HUES6 (cell line): ENCODE measurements at regions not wholly inside any gene's neighbourhood (a gene's known extent, or its start where the extent isn't known, plus 50 kb on each side); places are given as distances from the start of the nearest gene placed in this dataset.

ENCODE experiments used
- H3K27ac ChIP-seq: 2 replicates; pipeline ENCODE4 v1.7.0; 2013; ENCODE audit warnings: low read depth, mild to moderate bottlenecking, low read length, inconsistent platforms
- H3K27me3 ChIP-seq: 2 replicates; pipeline ENCODE4 v1.6.1; 2013; ENCODE audit warnings: low read length; ENCODE audit not compliant: control insufficient read depth, insufficient read depth
- H3K36me3 ChIP-seq: 2 replicates; pipeline ENCODE4 v1.6.1; 2013; ENCODE audit warnings: low read length; ENCODE audit not compliant: control insufficient read depth, insufficient read depth
- H3K4me1 ChIP-seq: 2 replicates; pipeline ENCODE4 v1.6.1; 2013; ENCODE audit warnings: low read length; ENCODE audit not compliant: control insufficient read depth, insufficient read depth
- H3K4me3 ChIP-seq: 2 replicates; pipeline ENCODE4 v1.5.1; 2013; ENCODE audit warnings: low read depth, low read length
- H3K9ac ChIP-seq: one replicate; pipeline ENCODE4 v1.6.1; 2013; ENCODE audit warnings: mild to moderate bottlenecking, low read length
- H3K9me3 ChIP-seq: 2 replicates; pipeline ENCODE4 v1.6.1; 2013; ENCODE audit warnings: low read depth, low read length; ENCODE audit not compliant: control insufficient read depth, insufficient read depth

- no peaks in the 10 kb centered on the region for H3K27me3 ChIP-seq
- H3K9ac ChIP-seq, result no peak overlapping the region
- H3K9me3 ChIP-seq, result no peaks in the 10 kb centered on the region
- H3K36me3 ChIP-seq, result no peaks in the 10 kb centered on the region
- no peaks in the 10 kb centered on the region for H3K4me1 ChIP-seq
- no peak overlapping the region for H3K27ac ChIP-seq
- no peak overlapping the region for H3K4me3 ChIP-seq
These were observed 409.9 kb upstream of the MARCKS start for GRCh38 chr6:113447088-113447831.

- Histone ChIP-seq H3K4me3 (no peak overlapping the region), H3K27me3 (no peaks in the 10 kb centered on the region), H3K9ac (no peak overlapping the region), H3K9me3 (no peaks in the 10 kb centered on the region), H3K27ac (no peak overlapping the region), H3K36me3 (no peaks in the 10 kb centered on the region), H3K4me1 (no peaks in the 10 kb centered on the region)
These were observed 408.1 kb upstream of the MARCKS start for GRCh38 chr6:113449051-113449450.

- H3K36me3 ChIP-seq, result no peaks in the 10 kb centered on the region
- H3K27ac ChIP-seq, result no peak overlapping the region
These were observed 407.1 kb upstream of the MARCKS start for GRCh38 chr6:113450061-113450465.

GRCh38 chr6:113451049-113451448 is 406.1 kb upstream of the MARCKS start:
- no peak overlapping the region for H3K9ac ChIP-seq
- no peaks in the 10 kb centered on the region for H3K27me3 ChIP-seq
- H3K4me3 ChIP-seq, result no peak overlapping the region
- no peaks in the 10 kb centered on the region for H3K36me3 ChIP-seq
- H3K27ac ChIP-seq, result no peak overlapping the region
- H3K4me1 ChIP-seq, result no peaks in the 10 kb centered on the region
- no peaks in the 10 kb centered on the region for H3K9me3 ChIP-seq

More at GRCh38 chr6:113450061-113450465, 407.1 kb upstream of the MARCKS start:
- H3K4me3 ChIP-seq, result no peak overlapping the region
- no peaks in the 10 kb centered on the region for H3K27me3 ChIP-seq
- H3K9ac ChIP-seq, result no peak overlapping the region
- no peaks in the 10 kb centered on the region for H3K4me1 ChIP-seq
- H3K9me3 ChIP-seq, result no peaks in the 10 kb centered on the region

GRCh38 chr6:113457198-113457597 is 399.9 kb upstream of the MARCKS start:
- H3K36me3 ChIP-seq, result no peaks in the 10 kb centered on the region
- H3K4me1 ChIP-seq, result no peaks in the 10 kb centered on the region
- no peak overlapping the region for H3K27ac ChIP-seq
- H3K9me3 ChIP-seq, result no peaks in the 10 kb centered on the region
- no peak overlapping the region for H3K9ac ChIP-seq
- H3K27me3 ChIP-seq, result no peaks in the 10 kb centered on the region
- no peak overlapping the region for H3K4me3 ChIP-seq

- Histone ChIP-seq H3K36me3 (no peaks in the 10 kb centered on the region), H3K27ac (no peak overlapping the region), H3K4me3 (no peak overlapping the region), H3K4me1 (no peaks in the 10 kb centered on the region), H3K9me3 (no peaks in the 10 kb centered on the region), H3K27me3 (no peaks in the 10 kb centered on the region), H3K9ac (no peak overlapping the region)
These were observed 399.4 kb upstream of the MARCKS start for GRCh38 chr6:113457751-113458150.

- H3K36me3 ChIP-seq, result no peaks in the 10 kb centered on the region
- no peak overlapping the region for H3K4me3 ChIP-seq
- H3K9ac ChIP-seq, result no peak overlapping the region
- no peaks in the 10 kb centered on the region for H3K9me3 ChIP-seq
- no peak overlapping the region for H3K27ac ChIP-seq
- no peaks in the 10 kb centered on the region for H3K27me3 ChIP-seq
- no peaks in the 10 kb centered on the region for H3K4me1 ChIP-seq
These were observed 398.7 kb upstream of the MARCKS start for GRCh38 chr6:113458368-113459010.

GRCh38 chr6:113461153-113461932 is 395.8 kb upstream of the MARCKS start:
- no peak overlapping the region for H3K9ac ChIP-seq
- no peak overlapping the region for H3K27ac ChIP-seq
- H3K27me3 ChIP-seq, result no peaks in the 10 kb centered on the region
- H3K4me1 ChIP-seq, result no peaks in the 10 kb centered on the region
- H3K36me3 ChIP-seq, result no peaks in the 10 kb centered on the region
- H3K9me3 ChIP-seq, result no peaks in the 10 kb centered on the region
- no peak overlapping the region for H3K4me3 ChIP-seq

- no peak overlapping the region for H3K9ac ChIP-seq
- no peaks in the 10 kb centered on the region for H3K27me3 ChIP-seq
- H3K4me1 ChIP-seq, result no peaks in the 10 kb centered on the region
- no peaks in the 10 kb centered on the region for H3K9me3 ChIP-seq
- no peak overlapping the region for H3K27ac ChIP-seq
- no peak overlapping the region for H3K4me3 ChIP-seq
- no peaks in the 10 kb centered on the region for H3K36me3 ChIP-seq
These were observed 392.6 kb upstream of the MARCKS start for GRCh38 chr6:113464536-113464935.

GRCh38 chr6:113464960-113465359 is 392.2 kb upstream of the MARCKS start:
- no peak overlapping the region for H3K4me3 ChIP-seq
- no peaks in the 10 kb centered on the region for H3K36me3 ChIP-seq
- H3K9ac ChIP-seq, result no peak overlapping the region
- H3K9me3 ChIP-seq, result no peaks in the 10 kb centered on the region
- H3K4me1 ChIP-seq, result no peaks in the 10 kb centered on the region
- no peaks in the 10 kb centered on the region for H3K27me3 ChIP-seq
- no peak overlapping the region for H3K27ac ChIP-seq

GRCh38 chr6:113466526-113466925 is 390.6 kb upstream of the MARCKS start:
- H3K27ac ChIP-seq, result no peak overlapping the region
- H3K4me1 ChIP-seq, result no peaks in the 10 kb centered on the region
- H3K9ac ChIP-seq, result no peak overlapping the region

More at GRCh38 chr6:113466526-113466925, 390.6 kb upstream of the MARCKS start:
- Histone ChIP-seq H3K4me3 (no peak overlapping the region), H3K27me3 (no peaks in the 10 kb centered on the region), H3K9me3 (no peaks in the 10 kb centered on the region), H3K36me3 (no peaks in the 10 kb centered on the region)
